ENCODE measurements at regions not wholly inside any gene's neighbourhood (a gene's known extent, or its start where the extent isn't known, plus 50 kb on each side); places are given as distances from the start of the nearest gene placed in this dataset.

GRCh38 chr2:57882895-57883515, 163.6 kb upstream of the VRK2 start:
- no peaks in the 10 kb centered on the region for H3K36me3 ChIP-seq
- no peak for DNase-seq
- no peak for ATAC-seq
- no peak overlapping the region for H3K4me3 ChIP-seq
- intact Hi-C loops (cut with DNase I): no loop called here
- TF ChIP-seq CTCF (IDR thresholded peaks at IDR 0.05): no peak
- no peaks in the 10 kb centered on the region for H3K9me3 ChIP-seq
- no peaks in the 10 kb centered on the region for H3K27me3 ChIP-seq
- H3K4me1 ChIP-seq: no peaks in the 10 kb centered on the region
- no peak overlapping the region for H3K27ac ChIP-seq

DNA sequence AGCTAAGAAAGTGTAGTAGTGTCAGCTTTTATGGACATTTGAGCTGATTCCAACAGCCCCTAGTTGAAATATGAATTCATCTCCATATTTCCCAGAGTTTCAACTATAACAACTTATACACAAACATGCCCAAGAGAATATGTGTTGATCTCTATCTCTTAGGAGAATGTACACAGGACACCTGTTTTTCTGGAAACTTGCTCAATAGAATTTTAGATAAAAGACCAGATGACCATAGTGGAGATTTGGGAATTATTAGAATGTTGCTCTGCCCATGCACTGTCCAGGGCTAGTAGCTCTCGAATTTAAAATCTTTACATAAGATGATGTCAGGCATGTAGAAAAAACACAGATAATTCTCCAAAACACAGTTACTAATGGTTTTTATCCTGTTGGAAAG, 162.3 kb upstream of the VRK2 start:
- intact Hi-C loops (cut with DNase I): no loop called here
- ATAC-seq: no peak
- no peaks in the 10 kb centered on the region for H3K9me3 ChIP-seq
- no peaks in the 10 kb centered on the region for H3K36me3 ChIP-seq
- H3K4me1 ChIP-seq: no peaks in the 10 kb centered on the region
- no peak for TF ChIP-seq CTCF (IDR thresholded peaks at IDR 0.05)
- no peak overlapping the region for H3K4me3 ChIP-seq
- no peak for DNase-seq
- H3K27ac ChIP-seq: no peak overlapping the region
- no peaks in the 10 kb centered on the region for H3K27me3 ChIP-seq

DNA sequence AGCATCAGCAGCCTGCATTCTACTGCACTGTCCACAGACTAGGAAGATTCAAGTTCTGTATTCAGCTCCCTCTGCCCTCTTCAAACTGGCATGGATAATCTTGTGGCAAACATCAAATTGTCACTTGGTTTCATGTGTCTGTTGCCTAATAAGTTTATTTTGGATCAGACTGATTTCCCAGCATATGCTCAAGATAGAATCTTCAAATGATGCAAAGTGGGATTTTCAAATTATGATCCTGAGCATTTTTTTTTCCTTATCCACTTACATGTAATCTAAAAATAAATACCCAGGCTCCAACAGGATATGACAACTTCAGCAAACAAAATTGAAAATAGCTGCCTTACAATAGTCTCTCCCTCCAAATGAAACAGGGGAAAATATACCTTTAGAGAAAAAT, 160.9 kb upstream of the VRK2 start:
- no peak for DNase-seq
- no peak overlapping the region for H3K27ac ChIP-seq
- H3K4me1 ChIP-seq: no peaks in the 10 kb centered on the region
- no peak overlapping the region for H3K4me3 ChIP-seq
- no peaks in the 10 kb centered on the region for H3K36me3 ChIP-seq
- no peak for TF ChIP-seq CTCF (IDR thresholded peaks at IDR 0.05)
- ATAC-seq: no peak
- intact Hi-C loops (cut with DNase I): no loop called here
- H3K27me3 ChIP-seq: no peaks in the 10 kb centered on the region
- no peaks in the 10 kb centered on the region for H3K9me3 ChIP-seq

- no peaks in the 10 kb centered on the region for H3K36me3 ChIP-seq
- no peak for ATAC-seq
- H3K4me3 ChIP-seq: no peak overlapping the region
- TF ChIP-seq CTCF (IDR thresholded peaks at IDR 0.05): no peak
- intact Hi-C loops (cut with DNase I): no loop called here
- H3K4me1 ChIP-seq: no peaks in the 10 kb centered on the region
- H3K27me3 ChIP-seq: no peaks in the 10 kb centered on the region
- no peaks in the 10 kb centered on the region for H3K9me3 ChIP-seq
- no peak overlapping the region for H3K27ac ChIP-seq
- no peak for DNase-seq
These were observed 160.3 kb upstream of the VRK2 start for GRCh38 chr2:57886161-57886786.

- DNase-seq: no peak
- no peak for TF ChIP-seq CTCF (IDR thresholded peaks at IDR 0.05)
- H3K27me3 ChIP-seq: no peaks in the 10 kb centered on the region
- no peak overlapping the region for H3K4me3 ChIP-seq
- H3K27ac ChIP-seq: no peak overlapping the region
- no peaks in the 10 kb centered on the region for H3K9me3 ChIP-seq
- no peak for ATAC-seq
- H3K36me3 ChIP-seq: no peaks in the 10 kb centered on the region
- no peaks in the 10 kb centered on the region for H3K4me1 ChIP-seq
- intact Hi-C loops (cut with DNase I): no loop called here
These were observed 158.1 kb upstream of the VRK2 start for GRCh38 chr2:57888463-57888862.
